ENCODE measurements at regions not wholly inside any gene's neighbourhood (a gene's known extent, or its start where the extent isn't known, plus 50 kb on each side); places are given as distances from the start of the nearest gene placed in this dataset.

DNA sequence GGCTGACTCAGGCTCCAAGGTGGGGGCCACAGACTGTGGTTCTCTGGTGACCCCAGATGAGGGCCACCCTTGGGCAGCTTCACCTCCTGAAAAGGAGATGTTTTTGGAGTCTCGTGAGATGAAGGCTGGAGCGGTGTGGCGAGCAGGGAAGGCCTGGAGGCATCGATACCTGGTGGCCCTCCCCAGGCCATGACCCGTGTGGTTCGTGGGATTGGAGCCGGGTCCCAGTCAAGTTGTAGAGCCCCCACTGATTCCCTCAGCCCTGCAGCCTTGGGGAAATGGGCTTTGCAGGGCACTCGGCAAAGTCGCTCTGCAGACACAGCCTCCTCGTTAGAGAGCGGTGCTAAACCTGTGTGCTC, 1083.4 kb downstream of the BRD1 start:
- no peak for DNase-seq (ENCODE audit: low read depth)
- TF ChIP-seq, protein P1, sequence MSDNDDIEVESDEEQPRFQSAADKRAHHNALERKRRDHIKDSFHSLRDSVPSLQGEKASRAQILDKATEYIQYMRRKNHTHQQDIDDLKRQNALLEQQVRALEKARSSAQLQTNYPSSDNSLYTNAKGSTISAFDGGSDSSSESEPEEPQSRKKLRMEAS (IDR thresholded peaks at IDR 0.05; ENCODE audit: low read depth, low read length), result no peak
- no peak for TF ChIP-seq POLR2A (IDR thresholded peaks at IDR 0.05; ENCODE audit: extremely low read depth, insufficient read length)
- TF ChIP-seq MYC (IDR thresholded peaks at IDR 0.05; ENCODE audit: low read depth, low read length), result no peak
- TF ChIP-seq, protein P2, sequence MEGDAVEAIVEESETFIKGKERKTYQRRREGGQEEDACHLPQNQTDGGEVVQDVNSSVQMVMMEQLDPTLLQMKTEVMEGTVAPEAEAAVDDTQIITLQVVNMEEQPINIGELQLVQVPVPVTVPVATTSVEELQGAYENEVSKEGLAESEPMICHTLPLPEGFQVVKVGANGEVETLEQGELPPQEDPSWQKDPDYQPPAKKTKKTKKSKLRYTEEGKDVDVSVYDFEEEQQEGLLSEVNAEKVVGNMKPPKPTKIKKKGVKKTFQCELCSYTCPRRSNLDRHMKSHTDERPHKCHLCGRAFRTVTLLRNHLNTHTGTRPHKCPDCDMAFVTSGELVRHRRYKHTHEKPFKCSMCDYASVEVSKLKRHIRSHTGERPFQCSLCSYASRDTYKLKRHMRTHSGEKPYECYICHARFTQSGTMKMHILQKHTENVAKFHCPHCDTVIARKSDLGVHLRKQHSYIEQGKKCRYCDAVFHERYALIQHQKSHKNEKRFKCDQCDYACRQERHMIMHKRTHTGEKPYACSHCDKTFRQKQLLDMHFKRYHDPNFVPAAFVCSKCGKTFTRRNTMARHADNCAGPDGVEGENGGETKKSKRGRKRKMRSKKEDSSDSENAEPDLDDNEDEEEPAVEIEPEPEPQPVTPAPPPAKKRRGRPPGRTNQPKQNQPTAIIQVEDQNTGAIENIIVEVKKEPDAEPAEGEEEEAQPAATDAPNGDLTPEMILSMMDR (IDR thresholded peaks at IDR 0.05; ENCODE audit: low read depth, low read length), result no peak
- H3K4me3 ChIP-seq (ENCODE audit: low read depth, low read length), result no peak overlapping the region

DNA sequence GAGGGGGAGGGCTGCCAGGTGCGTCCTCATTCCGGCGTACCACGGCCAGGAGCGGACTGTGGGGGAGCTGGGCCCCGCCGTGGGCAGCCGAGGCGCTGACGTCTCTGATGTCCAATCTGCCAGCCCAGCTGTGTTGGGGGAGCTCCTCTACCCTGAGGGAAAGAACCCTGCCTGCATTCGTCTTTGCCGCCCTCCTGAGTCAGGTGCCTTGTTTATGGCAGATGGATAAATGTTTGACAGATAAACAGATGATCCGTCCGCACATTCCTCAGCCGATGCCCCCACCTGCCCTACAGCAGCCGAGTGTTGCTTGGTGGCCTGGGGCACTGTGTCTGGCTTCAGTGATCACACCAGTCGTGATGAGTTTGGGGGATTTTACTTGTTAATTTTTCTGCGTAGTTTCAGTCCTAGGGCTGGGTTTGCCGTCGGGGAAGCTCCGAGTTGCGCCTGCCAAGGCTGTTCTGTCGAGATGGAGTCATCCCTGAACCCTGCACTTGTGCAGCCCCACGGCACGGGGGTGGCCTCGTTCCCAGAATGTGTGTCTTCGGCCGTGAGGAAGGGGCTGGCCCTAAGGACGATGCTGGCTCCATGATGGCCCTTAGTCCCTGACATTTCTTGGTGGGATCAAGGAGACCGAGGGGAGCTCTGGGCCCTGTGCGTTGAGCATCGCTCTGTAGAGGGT, 1083.9 kb downstream of the BRD1 start:
- no peak for DNase-seq (ENCODE audit: low read depth)
- TF ChIP-seq, protein P2 (IDR thresholded peaks at IDR 0.05; ENCODE audit: low read depth, low read length), result no peak
- TF ChIP-seq POLR2A (IDR thresholded peaks at IDR 0.05; ENCODE audit: extremely low read depth, insufficient read length), result no peak
- TF ChIP-seq MYC (IDR thresholded peaks at IDR 0.05; ENCODE audit: low read depth, low read length), result no peak
- TF ChIP-seq, protein P1 (IDR thresholded peaks at IDR 0.05; ENCODE audit: low read depth, low read length), result no peak
- no peak overlapping the region for H3K4me3 ChIP-seq (ENCODE audit: low read depth, low read length)

DNA sequence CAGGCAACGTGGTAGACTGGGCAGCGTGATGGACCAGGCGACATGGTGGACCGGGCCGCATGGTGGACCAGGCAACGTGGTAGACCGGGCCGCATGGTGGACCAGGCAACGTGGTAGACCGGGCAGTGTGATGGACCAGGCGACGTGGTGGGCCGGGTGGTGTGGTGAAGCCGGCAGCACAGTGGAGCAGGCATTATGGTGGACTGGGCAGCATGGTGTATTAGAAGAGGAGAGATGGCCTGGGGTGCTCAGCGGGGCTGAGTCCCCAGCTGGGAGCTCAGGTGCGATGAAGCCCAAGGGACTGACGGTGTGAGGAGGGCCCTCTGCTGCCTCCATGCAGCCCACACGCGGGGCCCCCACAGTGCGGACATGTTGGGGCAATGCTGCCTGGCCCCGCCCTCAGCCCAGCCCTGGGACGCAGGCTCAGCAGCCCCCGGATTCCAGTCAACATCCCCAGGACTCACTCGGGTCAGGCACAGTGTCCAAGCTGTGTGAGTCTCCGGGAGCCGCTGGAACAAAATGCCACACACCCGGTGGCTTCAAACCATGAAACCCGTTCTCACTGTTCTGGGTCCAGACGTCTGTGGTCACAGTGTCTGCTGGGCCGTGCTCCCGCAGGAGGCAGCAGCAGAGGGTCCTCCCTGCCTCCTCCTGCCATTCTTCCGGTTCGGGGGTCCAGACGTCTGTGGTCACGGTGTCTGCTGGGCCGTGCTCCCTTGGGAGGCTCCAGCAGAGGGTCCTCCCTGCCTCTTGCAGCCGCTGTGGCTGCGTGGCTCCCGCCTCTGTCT, 1084.9 kb downstream of the BRD1 start:
- TF ChIP-seq POLR2A (IDR thresholded peaks at IDR 0.05; ENCODE audit: extremely low read depth, insufficient read length) (no peak), MYC (IDR thresholded peaks at IDR 0.05; ENCODE audit: low read depth, low read length) (no peak)
- TF ChIP-seq, protein P2 (IDR thresholded peaks at IDR 0.05; ENCODE audit: low read depth, low read length), result no peak
- TF ChIP-seq, protein P1 (IDR thresholded peaks at IDR 0.05; ENCODE audit: low read depth, low read length), result no peak
- DNase-seq (ENCODE audit: low read depth), result no peak
- no peak overlapping the region for H3K4me3 ChIP-seq (ENCODE audit: low read depth, low read length)

DNA sequence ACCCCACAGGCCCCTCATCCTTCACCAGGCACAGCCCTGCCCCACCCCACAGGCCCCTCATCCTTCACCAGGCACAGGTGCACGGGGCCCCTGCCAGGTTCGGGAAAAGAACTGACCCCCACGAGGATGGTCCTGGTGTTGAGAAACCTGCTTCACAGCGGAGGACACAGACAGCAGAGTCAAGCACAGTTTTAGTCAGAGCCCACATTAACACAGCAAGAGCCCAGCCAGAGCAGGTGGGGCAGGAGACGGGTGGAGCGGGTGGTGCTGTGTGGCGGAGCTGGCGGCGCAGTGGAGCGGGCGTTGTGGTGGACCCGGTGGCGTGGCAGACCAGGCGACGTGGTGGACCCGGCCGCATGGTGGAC, 1085.5 kb downstream of the BRD1 start:
- TF ChIP-seq, protein P2 (IDR thresholded peaks at IDR 0.05; ENCODE audit: low read depth, low read length), result no peak
- TF ChIP-seq, protein P1 (IDR thresholded peaks at IDR 0.05; ENCODE audit: low read depth, low read length), result no peak
- no peak for TF ChIP-seq MYC (IDR thresholded peaks at IDR 0.05; ENCODE audit: low read depth, low read length)
- TF ChIP-seq POLR2A (IDR thresholded peaks at IDR 0.05; ENCODE audit: extremely low read depth, insufficient read length), result no peak
- H3K4me3 ChIP-seq (ENCODE audit: low read depth, low read length), result no peak overlapping the region
- DNase-seq (ENCODE audit: low read depth), result no peak

DNA sequence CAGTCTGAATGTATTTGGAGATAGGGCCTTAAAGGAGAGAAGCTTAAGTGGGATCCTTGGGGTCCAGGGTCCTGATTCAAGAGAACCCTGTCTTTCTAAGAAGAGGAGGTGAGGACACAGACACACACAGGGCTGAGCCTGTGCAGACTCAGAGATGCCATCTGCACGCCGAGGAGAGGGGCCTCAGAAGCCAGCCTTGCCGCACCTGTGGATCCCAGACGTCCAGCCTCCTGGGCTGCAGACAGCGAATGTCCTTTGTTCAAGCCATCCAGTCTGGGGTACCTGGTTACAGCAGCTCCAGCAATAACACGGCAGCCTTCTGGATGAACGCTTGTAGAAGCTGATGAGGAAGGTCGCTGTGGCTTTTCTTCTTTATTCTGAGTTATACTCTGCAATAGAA, 1086.1 kb downstream of the BRD1 start:
- TF ChIP-seq, protein P1 (IDR thresholded peaks at IDR 0.05; ENCODE audit: low read depth, low read length), result no peak
- TF ChIP-seq POLR2A (IDR thresholded peaks at IDR 0.05; ENCODE audit: extremely low read depth, insufficient read length) (no peak), MYC (IDR thresholded peaks at IDR 0.05; ENCODE audit: low read depth, low read length) (no peak)
- TF ChIP-seq, protein P2 (IDR thresholded peaks at IDR 0.05; ENCODE audit: low read depth, low read length), result no peak
- no peak for DNase-seq (ENCODE audit: low read depth)
- no peak overlapping the region for H3K4me3 ChIP-seq (ENCODE audit: low read depth, low read length)

Data from NB4 (cell line).